K562 (cell line): ENCODE measurements at regions not wholly inside any gene's neighbourhood (a gene's known extent, or its start where the extent isn't known, plus 50 kb on each side); places are given as distances from the start of the nearest gene placed in this dataset.

Experiments used
- ATAC-seq: fragments of 200-7000 bp; cut with Tn5 transposase; 3 replicates; pipeline ENCODE4 v1.9.1; 2020; ENCODE audit warnings: moderate library complexity
- BruUV-seq: library from RNA; stranded (reverse); fragments of 400-500 nt; replicated peaks from 2 replicates; lab custom pipeline; 2021; lab: Mats Ljungman, UMichigan
- CTCF ChIA-PET: fragments of 300-600 bp; formaldehyde crosslinking; extraction: SDS; loops from one replicate; lab custom pipeline; 2021; ENCODE audit warnings: low intra/inter-chr PET ratio; lab: Yijun Ruan, JAX
- POLR2A ChIA-PET: fragments of 300-600, 350-650 bp; sonication (Branson Sonifier 250); formaldehyde crosslinking; extraction: SDS; loops from one replicate; lab custom pipeline; 2021; ENCODE audit warnings: antibody characterized with exemption, inconsistent platforms; lab: Yijun Ruan, JAX
- DNase-seq, 4 experiments: peaks; one replicate each; pipeline versions ENCODE4 v3.0.0 to v3.0.0-alpha.2; 2011 to 2018; ENCODE audit warnings: low spot score in 3 of 4, mixed read lengths in 3 of 4; ENCODE audit errors: extremely low read depth in 1 of 4
- FAIRE-seq: peaks from 2 replicates; lab custom pipeline; 2011; peaks lifted over from hg19 to GRCh38; lab: Jason Lieb, UNC
- H2AFZ ChIP-seq: 2 replicates; pipeline ENCODE4 v1.6.0; 2011; ENCODE audit warnings: low read depth, low read length, control low read depth, inconsistent platforms
- H3K27ac ChIP-seq: fragments of 200-600 bp; 3 replicates; pipeline ENCODE4 v1.8.0; 2011; ENCODE audit warnings: low read depth, mild to moderate bottlenecking, control low read depth, inconsistent platforms, low read length, moderate library complexity, mixed read lengths; ENCODE audit errors: extremely low read depth
- H3K27me3 ChIP-seq, 2 experiments: fragments of 300-600 bp in 1 of 2; 2 replicates in 1 of 2; 3 replicates in 1 of 2; pipeline versions ENCODE4 v1.6.0 to v1.8.0; 2011; ENCODE audit warnings: inconsistent platforms in 2 of 2, low read length in 2 of 2, mild to moderate bottlenecking in 1 of 2, mixed read lengths in 1 of 2, moderate library complexity in 1 of 2; ENCODE audit not compliant: control insufficient read depth in 2 of 2, insufficient read depth in 2 of 2
- H3K36me3 ChIP-seq: fragments of 300-600 bp; 3 replicates; pipeline ENCODE4 v1.8.0; 2011; ENCODE audit warnings: mild to moderate bottlenecking, low read length, inconsistent platforms; ENCODE audit not compliant: control insufficient read depth, insufficient read depth
- H3K4me1 ChIP-seq, 2 experiments: fragments of 200-600 bp in 1 of 2; replicated peaks in 1 of 2; 2 replicates in 1 of 2; 3 replicates in 1 of 2; pipeline versions ENCODE4 v1.5.1 to v1.8.0; 2011; ENCODE audit warnings: inconsistent platforms in 2 of 2, low read length in 2 of 2, mild to moderate bottlenecking in 1 of 2, mixed read lengths in 1 of 2, moderate library complexity in 1 of 2; ENCODE audit not compliant: control insufficient read depth in 2 of 2, insufficient read depth in 2 of 2
- H3K4me2 ChIP-seq: 2 replicates; pipeline ENCODE4 v1.6.1; 2011; ENCODE audit warnings: low read length, control low read depth, inconsistent platforms, mixed read lengths; ENCODE audit not compliant: insufficient read depth
- H3K4me3 ChIP-seq: fragments of 200-600 bp; sonication (generic), shearing (Covaris generic); 2 replicates; pipeline ENCODE4 v1.5.1; 2016; ENCODE audit warnings: control low read depth, inconsistent platforms
- H3K79me2 ChIP-seq: fragments of 200-600 bp; 3 replicates; pipeline ENCODE4 v1.8.0; 2011; ENCODE audit warnings: low read length, inconsistent platforms; ENCODE audit not compliant: control insufficient read depth, insufficient read depth
- H3K9ac ChIP-seq, 2 experiments: 2 replicates each; pipeline versions ENCODE4 v1.6.0 to v1.6.1; 2011; ENCODE audit warnings: low read depth in 2 of 2, low read length in 2 of 2, control low read depth in 1 of 2, inconsistent platforms in 1 of 2, mild to moderate bottlenecking in 1 of 2, mixed read lengths in 1 of 2; ENCODE audit not compliant: insufficient read depth in 1 of 2
- H3K9me1 ChIP-seq: one replicate; pipeline ENCODE4 v1.6.0; 2011; ENCODE audit warnings: inconsistent platforms, mild to moderate bottlenecking, low read length, moderate library complexity; ENCODE audit not compliant: control insufficient read depth, insufficient read depth
- H3K9me3 ChIP-seq: replicated peaks from 2 replicates; pipeline ENCODE4 v1.5.1; 2011; ENCODE audit warnings: low read depth, low read length, inconsistent platforms; ENCODE audit not compliant: control insufficient read depth, insufficient read depth
- H4K20me1 ChIP-seq: replicated peaks from 2 replicates; pipeline ENCODE4 v1.6.1; 2011; ENCODE audit warnings: low read length, inconsistent platforms, mixed read lengths; ENCODE audit not compliant: control insufficient read depth, insufficient read depth
- ARID1B ChIP-seq: fragments of 450-650 bp; IDR thresholded peaks from 2 replicates; pipeline ENCODE4 v1.6.1; 2016; ENCODE audit warnings: antibody characterized with exemption, mild to moderate bottlenecking, inconsistent platforms
- ARID2 ChIP-seq: fragments of 450-650 bp; IDR thresholded peaks from 2 replicates; pipeline ENCODE4 v1.6.1; 2017; ENCODE audit warnings: antibody characterized with exemption, mild to moderate bottlenecking
- CC2D1A ChIP-seq: fragments of 450-650 bp; IDR thresholded peaks from 2 replicates; pipeline ENCODE4 v1.6.1; 2017; ENCODE audit warnings: mild to moderate bottlenecking
- CEBPB ChIP-seq: fragments of 450-650 bp; IDR thresholded peaks from 2 replicates; pipeline ENCODE4 v1.6.1; 2016; ENCODE audit warnings: missing genetic modification characterization, missing compliant biosample characterization
- DPF2 ChIP-seq: fragments of 450-650 bp; IDR thresholded peaks from 2 replicates; pipeline ENCODE4 v1.6.1; 2016
- ELF2 ChIP-seq: fragments of 250-450 bp; sonication (Bioruptor Pico); IDR thresholded peaks from 2 replicates; pipeline ENCODE4 v1.5.0; 2021; ENCODE audit warnings: mild to moderate bottlenecking
- EP400 ChIP-seq: fragments of 450-650 bp; IDR thresholded peaks from 2 replicates; pipeline ENCODE4 v1.6.1; 2017; ENCODE audit warnings: antibody characterized with exemption, mild to moderate bottlenecking, moderate library complexity
- FIP1L1 ChIP-seq: fragments of 200-400 bp; formaldehyde crosslinking; IDR thresholded peaks from 2 replicates; pipeline ENCODE4 v1.6.1; 2018; ENCODE audit warnings: mild to moderate bottlenecking, low read depth, low read length; ENCODE audit not compliant: poor library complexity, severe bottlenecking
- JUN ChIP-seq, 2 experiments: sonication (generic) in 1 of 2; formaldehyde crosslinking in 1 of 2; IDR thresholded peaks; 2 replicates each; pipeline versions ENCODE4 v1.6.1 to v1.8.0; 2012 to 2022; ENCODE audit warnings: borderline replicate concordance in 2 of 2, mild to moderate bottlenecking in 2 of 2, improper control_type of control experiment in 1 of 2, low read depth in 1 of 2, low read length in 1 of 2, missing genetic modification reagents in 1 of 2
- KDM4B ChIP-seq, 2 experiments: fragments of 450-650 bp in 1 of 2; sonication (generic) in 1 of 2; IDR thresholded peaks; 2 replicates each; pipeline ENCODE4 v1.6.1; 2016 to 2017; ENCODE audit warnings: borderline replicate concordance in 2 of 2, antibody characterized with exemption in 1 of 2, low read depth in 1 of 2, mild to moderate bottlenecking in 1 of 2
- MEF2D ChIP-seq: conservative IDR thresholded peaks from 2 replicates; pipeline ENCODE4 v1.6.1; 2016; ENCODE audit warnings: low read depth, missing genetic modification characterization, missing compliant biosample characterization
- MTF1 ChIP-seq: fragments of 250-450 bp; sonication (Bioruptor Pico); IDR thresholded peaks from 2 replicates; pipeline ENCODE4 v1.9.0; 2021; ENCODE audit warnings: moderate library complexity, mild to moderate bottlenecking, inconsistent platforms, borderline replicate concordance
- NFIC ChIP-seq: fragments of 450-650 bp; IDR thresholded peaks from 2 replicates; pipeline ENCODE4 v1.6.1; 2017; ENCODE audit warnings: mild to moderate bottlenecking, inconsistent platforms
- POLR2A ChIP-seq: fragments of 450-650 bp; conservative IDR thresholded peaks from 2 replicates; pipeline ENCODE4 v1.6.1; 2016
- SMAD4 ChIP-seq: fragments of 250-450 bp; sonication (Bioruptor Pico); conservative IDR thresholded peaks from 2 replicates; pipeline ENCODE4 v1.8.0; 2021; ENCODE audit warnings: inconsistent platforms, mild to moderate bottlenecking, moderate library complexity
- TAF9B ChIP-seq: fragments of 450-650 bp; IDR thresholded peaks from 2 replicates; pipeline ENCODE4 v1.6.1; 2018; ENCODE audit warnings: mild to moderate bottlenecking; ENCODE audit not compliant: partially characterized antibody
- ZBED1 ChIP-seq: IDR thresholded peaks from 2 replicates; pipeline ENCODE4 v1.6.1; 2014
- ZEB2 ChIP-seq: fragments of 450-650 bp; IDR thresholded peaks from 2 replicates; pipeline ENCODE4 v1.6.1; 2016
- ZFPM2 ChIP-seq: fragments of 250-450 bp; sonication (Bioruptor Pico); IDR thresholded peaks from 2 replicates; pipeline ENCODE4 v1.5.1; 2022; ENCODE audit warnings: mild to moderate bottlenecking
- WGBS: fragments of 100-300 bp; shearing (Covaris generic); methylation state at CpG from one replicate; pipeline ENCODE4 v1.1.6; 2016; ENCODE audit warnings: low coverage, mixed read lengths; ENCODE audit not compliant: insufficient coverage; ENCODE audit errors: missing lambda C conversion rate; 5-methylcytosine and 5-hydroxymethylcytosine counted together
- in situ Hi-C: fragments of 300-500 bp; cut with MboI; formaldehyde crosslinking; loops from 4 replicates; pipeline ENCODE4 v1.15.0; 2018; ENCODE audit warnings: inconsistent platforms, mixed read lengths
- intact Hi-C: fragments of 100-400 bp; cut with micrococcal nuclease; formaldehyde crosslinking; loops from 2 replicates; pipeline ENCODE4 v1.14.2; 2022
- TF ChIP-seq, protein P1 (sequence below), 2 experiments: fragments of 450-650 bp; IDR thresholded peaks; 2 replicates each; pipeline ENCODE4 v1.6.1; 2016
- TF ChIP-seq, protein P2 (sequence below): fragments of 250-450 bp; sonication (Bioruptor Pico); IDR thresholded peaks from 2 replicates; pipeline ENCODE4 v1.4.0; 2020; ENCODE audit warnings: mild to moderate bottlenecking, moderate library complexity

DNA sequence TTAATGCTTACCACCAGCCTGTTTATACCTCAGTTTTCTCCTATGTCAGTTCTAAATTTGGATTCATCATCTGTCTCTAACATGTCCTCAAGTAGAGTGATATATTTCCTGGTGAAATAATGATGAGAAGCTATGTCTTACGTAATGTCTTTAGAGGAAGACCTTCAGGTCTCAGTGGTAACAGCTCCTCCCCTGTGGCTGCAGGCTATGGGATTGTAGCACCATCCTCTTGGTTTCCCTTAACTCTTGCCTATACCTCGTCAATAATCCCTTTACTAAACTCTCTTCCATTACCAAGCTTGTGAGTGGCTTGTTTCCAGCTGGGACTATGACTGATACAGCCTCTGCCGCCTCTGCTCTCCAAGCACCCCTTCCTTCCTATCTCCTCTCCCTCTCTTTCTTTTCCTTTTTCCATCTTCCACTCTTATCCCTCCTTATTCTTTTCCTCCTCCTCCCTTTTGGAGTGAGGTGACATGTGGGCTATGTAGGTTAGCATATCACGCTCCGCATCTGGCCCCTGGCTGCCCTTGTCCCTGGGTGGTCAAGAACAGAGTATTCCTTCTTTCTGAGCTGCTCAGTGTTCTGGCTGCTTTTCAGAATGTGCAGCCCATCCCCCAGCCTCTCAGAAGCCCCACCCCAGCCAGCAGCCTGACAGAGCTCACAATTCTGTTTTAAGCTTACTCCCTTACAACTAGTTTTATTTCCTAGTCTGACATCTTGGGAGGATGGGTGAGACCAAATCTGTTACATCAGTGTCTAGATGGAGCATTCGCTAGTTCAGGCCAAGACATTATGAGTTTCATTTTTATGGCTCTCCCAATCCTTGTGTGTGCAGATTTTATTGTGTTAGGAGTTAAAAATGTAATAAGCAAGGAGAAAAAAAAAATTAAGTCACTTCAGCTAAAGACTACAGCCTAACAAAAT is 75.0 kb upstream of the RNU6-1 start:
- Histone ChIP-seq H3K4me2 (peak overlapping the region; percentile 58), H4K20me1 (no peaks in the 10 kb centered on the region), H3K36me3 (no peaks in the 10 kb centered on the region), H3K27me3 (no peaks in the 10 kb centered on the region), H3K4me1 (peaks cover 5 to 16% of the 10 kb centered on the region in 2 experiments; a peak in 3 of 5 replicates), H3K4me3 (no peak overlapping the region), H3K9me1 (no peaks in the 10 kb centered on the region), H3K9ac (peak overlapping the region in 1 of 2 experiments; percentile 33; a peak in 2 of 4 replicates), H3K79me2 (no peaks in the 10 kb centered on the region), H3K9me3 (no peaks in the 10 kb centered on the region), H3K27ac (peak overlapping the region; percentile 24; the same call in 2 of the 3 replicates), H2AFZ (peak overlapping the region; percentile 90)
- POLR2A ChIA-PET, result interaction anchor here (0.7 to 2.3 kb wide), 4 partner anchors 9 to 208 kb away, joined by 3 to 8 read pairs (median 5); no protein-coding TSS in a partner anchor
- in situ Hi-C loops (no loop called here), intact Hi-C loops (no loop called here)
- FAIRE-seq (peak; percentile 78), DNase-seq (peak; percentile 32 to 73 (median 52)), ATAC-seq (peak; percentile 94)
- no TSS peak for BruUV-seq
- WGBS, result 12% methylated on average over 5 of the region's 6 CpGs
- CTCF ChIA-PET, result no interaction called here
- TF ChIP-seq POLR2A (0 out of 2 replicates have a peak, but pooled peaks have one; percentile 34), TAF9B (peak; percentile 41), SMAD4 (CRISPR knock-in tag) (no peak), EP400 (0 out of 2 replicates have a peak, but pooled peaks have one; percentile 17), ZEB2 (peak; percentile 19; the same call in 1 of the 2 replicates), ARID2 (no peak), ARID1B (peak; percentile 54), FIP1L1 (no peak), ELF2 (CRISPR knock-in tag) (no peak), MTF1 (CRISPR knock-in tag) (no peak), ZFPM2 (CRISPR knock-in tag) (no peak), CEBPB (peak; percentile 79; the same call in 1 of the 2 replicates), CC2D1A (0 out of 2 replicates have a peak, but pooled peaks have one; percentile 15), MEF2D (0 out of 2 replicates have a peak, but pooled peaks have one; percentile 24), NFIC (peak; percentile 37; the same call in 1 of the 2 replicates), KDM4B (IDR thresholded peaks at IDR 0.05; ENCODE audit: borderline replicate concordance in 2 of 2, low read depth in 1 of 2) (no peak), DPF2 (peak; percentile 60), JUN (IDR thresholded peaks at IDR 0.05; ENCODE audit: borderline replicate concordance, low read depth, low read length) (0 out of 2 replicates have a peak, but pooled peaks have one; percentile 6), JUN (CRISPR knock-in tag; IDR thresholded peaks at IDR 0.05; ENCODE audit: borderline replicate concordance) (no peak), ZBED1 (no peak)
- TF ChIP-seq, protein P1, sequence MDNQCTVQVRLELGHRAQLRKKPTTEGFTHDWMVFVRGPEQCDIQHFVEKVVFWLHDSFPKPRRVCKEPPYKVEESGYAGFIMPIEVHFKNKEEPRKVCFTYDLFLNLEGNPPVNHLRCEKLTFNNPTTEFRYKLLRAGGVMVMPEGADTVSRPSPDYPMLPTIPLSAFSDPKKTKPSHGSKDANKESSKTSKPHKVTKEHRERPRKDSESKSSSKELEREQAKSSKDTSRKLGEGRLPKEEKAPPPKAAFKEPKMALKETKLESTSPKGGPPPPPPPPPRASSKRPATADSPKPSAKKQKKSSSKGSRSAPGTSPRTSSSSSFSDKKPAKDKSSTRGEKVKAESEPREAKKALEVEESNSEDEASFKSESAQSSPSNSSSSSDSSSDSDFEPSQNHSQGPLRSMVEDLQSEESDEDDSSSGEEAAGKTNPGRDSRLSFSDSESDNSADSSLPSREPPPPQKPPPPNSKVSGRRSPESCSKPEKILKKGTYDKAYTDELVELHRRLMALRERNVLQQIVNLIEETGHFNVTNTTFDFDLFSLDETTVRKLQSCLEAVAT (IDR thresholded peaks at IDR 0.05), result peak in 1 of 2 experiments; percentile 73; a peak in 1 of 4 replicates
- TF ChIP-seq, protein P2, sequence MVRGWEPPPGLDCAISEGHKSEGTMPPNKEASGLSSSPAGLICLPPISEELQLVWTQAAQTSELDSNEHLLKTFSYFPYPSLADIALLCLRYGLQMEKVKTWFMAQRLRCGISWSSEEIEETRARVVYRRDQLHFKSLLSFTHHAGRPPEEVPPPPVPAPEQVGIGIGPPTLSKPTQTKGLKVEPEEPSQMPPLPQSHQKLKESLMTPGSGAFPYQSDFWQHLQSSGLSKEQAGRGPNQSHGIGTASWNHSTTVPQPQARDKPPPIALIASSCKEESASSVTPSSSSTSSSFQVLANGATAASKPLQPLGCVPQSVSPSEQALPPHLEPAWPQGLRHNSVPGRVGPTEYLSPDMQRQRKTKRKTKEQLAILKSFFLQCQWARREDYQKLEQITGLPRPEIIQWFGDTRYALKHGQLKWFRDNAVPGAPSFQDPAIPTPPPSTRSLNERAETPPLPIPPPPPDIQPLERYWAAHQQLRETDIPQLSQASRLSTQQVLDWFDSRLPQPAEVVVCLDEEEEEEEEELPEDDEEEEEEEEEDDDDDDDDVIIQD (CRISPR knock-in tag), result no peak
